Occipital lobe (tissue), 1 donor: ENCODE measurements at regions not wholly inside any gene's neighbourhood (a gene's known extent, or its start where the extent isn't known, plus 50 kb on each side); places are given as distances from the start of the nearest gene placed in this dataset.

Source experiments
- DNase-seq: peaks from one replicate; lab custom pipeline; 2025; lab: John Stamatoyannopoulos, UW

- DNase-seq, result no peak
Observed at GRCh38 chr4:3705236-3705987, 60.8 kb upstream of the ADRA2C start.

DNA sequence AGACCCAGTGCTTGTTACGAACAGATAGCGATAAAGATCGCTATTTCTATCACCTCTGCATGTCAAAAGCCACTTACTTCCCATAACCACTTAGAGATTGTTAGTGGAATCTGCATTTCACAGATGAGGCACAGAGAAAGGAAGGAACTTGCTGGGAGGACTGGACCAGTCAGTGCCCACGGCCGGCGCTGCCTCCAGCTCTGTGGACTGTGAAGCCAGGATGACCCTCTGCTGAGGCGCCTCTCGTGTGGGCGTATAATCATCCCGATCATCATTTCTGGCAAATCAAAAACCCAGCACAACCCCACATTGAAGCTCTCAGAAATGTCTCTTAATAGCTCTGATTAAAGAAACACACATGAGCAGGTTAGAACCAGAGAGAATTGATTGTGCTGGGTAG, 61.5 kb upstream of the ADRA2C start:
- no peak for DNase-seq

DNA sequence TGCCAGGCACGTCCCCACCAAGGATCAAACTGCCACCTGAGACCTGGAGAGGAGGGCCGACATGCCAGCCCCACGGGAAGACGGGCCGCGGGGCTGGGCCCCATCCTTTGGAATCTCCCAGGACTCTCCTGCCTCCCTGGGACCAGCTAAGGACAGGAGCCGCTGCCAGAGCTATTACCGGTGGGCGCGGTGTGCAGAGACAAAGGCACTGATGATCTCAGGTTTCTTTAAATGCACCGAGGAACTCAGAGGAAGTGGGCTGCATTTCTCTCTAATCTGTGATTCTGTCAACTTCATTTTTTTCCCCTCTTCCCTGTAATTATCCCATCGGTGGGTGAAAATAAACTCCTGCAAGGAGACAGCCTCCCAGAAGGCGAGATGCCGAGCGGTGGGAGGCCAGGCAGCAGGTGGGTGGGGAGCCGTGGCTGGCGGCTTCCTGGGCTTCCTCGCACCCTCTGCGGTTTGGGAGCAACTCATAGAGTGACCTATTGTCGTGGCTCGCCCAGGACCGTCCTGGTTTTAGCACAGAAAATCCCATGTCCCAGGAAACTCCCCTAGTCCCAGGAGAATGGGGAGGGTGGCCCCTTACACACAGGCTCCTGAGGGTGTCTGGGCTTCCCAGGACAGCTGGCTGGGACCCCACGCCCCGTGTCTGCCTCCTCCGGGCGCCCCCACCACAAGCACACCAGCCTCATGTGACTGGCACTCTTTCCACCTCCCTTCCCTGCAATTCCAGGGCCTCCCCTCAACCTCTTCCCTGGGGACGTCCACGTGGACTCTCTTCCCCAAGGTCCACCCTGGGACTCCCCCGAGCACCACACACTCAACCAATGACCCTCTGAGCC, 62.3 kb upstream of the ADRA2C start:
- no peak for DNase-seq

DNA sequence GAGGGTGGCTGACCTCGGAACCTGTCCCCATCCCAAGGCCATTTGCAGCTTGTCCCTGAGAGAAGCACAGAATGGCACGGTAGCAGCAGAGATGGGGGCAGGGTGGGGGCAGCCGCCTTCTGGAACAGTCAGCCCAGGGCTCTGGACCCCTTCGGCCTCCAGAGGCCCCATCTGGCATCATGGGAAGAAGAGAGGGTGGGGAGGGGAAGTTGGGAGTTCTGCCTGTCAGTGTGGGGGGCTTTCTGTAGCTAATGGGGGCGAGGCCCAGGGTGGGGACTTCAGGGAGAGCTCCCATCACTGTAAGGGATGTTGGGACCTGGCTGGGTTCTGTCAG, 62.9 kb upstream of the ADRA2C start:
- no peak for DNase-seq

- no peak for DNase-seq
Observed at GRCh38 chr4:3702561-3703221, 63.5 kb upstream of the ADRA2C start.

DNA sequence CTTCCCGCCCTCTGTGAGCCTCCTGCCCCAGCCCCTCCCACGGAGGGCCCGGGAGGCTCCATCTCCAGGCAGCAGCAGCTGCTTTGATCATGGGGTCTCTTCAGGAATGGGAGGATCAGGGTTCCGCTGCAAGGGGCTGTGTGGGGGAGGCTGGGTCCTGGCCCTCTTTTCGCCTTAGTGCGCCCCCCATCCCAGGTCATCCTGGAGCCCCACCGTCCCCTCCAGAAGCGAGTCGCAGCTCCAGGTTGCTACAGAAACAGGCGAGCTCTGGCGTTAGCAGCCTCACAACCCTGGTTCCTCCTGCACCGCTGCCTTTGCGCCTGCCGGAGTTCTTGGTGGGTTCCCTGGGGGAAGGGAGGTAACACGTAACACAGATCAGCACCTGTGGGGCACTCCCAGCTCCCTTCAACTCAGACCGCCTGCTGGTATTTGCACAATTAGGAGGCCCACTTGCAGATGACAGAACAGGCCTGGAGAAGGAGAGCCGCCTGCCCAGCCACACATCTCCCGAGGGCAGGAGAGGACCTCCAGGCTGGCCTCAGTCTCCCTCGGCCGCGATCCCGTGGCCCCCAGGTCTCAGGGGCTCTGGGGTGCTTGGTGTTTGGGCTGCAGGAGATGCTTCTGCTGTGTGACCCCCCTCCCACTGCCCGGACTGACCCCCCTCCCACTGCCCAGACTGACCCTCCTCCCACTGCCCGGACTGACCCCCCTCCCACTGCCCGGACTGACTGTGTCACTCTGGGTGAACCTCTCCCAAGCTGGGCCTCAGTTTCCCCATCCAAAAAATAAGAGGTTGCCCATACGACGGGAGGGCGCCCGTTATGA, 64.2 kb upstream of the ADRA2C start:
- no peak for DNase-seq

- no peak for DNase-seq
Observed at GRCh38 chr4:3701271-3701734, 64.9 kb upstream of the ADRA2C start.

DNA sequence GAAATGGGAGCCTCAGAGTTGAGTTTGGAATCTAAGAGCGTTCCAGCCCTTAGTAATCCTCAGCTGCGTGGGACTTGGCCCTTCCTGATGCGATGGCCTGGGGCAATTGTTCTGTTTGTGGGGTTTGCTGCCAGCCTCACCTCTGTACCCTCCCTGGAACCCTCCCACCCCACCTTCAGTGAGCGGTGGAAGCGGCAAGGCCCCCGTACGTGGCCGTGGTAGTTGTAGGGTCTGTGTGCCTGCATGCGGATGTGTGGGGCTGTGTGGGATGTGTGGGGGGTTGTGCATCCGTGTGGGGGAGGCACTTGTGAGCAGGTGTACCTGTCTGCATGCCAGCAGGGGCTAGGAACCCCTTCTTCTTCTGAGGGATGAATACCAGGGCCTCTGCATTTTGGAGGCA, 65.4 kb upstream of the ADRA2C start:
- DNase-seq, result no peak

DNA sequence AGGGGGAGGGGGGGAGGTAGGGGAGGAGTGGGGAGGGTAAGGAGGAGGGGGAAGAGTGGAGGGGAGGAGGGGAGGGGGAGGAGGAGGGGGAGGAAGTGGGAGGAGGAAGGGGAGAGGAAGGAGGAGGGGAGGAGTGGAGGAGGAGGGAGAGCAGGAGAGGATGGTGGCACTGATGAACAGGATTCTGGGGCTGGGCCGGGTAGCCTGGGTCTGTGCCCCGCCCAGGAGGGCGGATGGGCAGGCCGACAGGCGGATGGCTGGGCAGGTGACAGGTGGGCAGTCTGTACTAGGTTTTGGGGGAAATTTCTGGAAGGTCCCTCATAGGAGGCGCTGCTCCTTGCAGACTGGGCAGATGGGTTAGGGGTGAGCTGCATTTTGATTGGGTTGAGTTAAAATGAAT, 66.0 kb upstream of the ADRA2C start:
- DNase-seq, result no peak

GRCh38 chr4:3699678-3700077, 66.5 kb upstream of the ADRA2C start:
- no peak for DNase-seq

- DNase-seq, result no peak
Observed at GRCh38 chr4:3699261-3699660, 66.9 kb upstream of the ADRA2C start.

DNA sequence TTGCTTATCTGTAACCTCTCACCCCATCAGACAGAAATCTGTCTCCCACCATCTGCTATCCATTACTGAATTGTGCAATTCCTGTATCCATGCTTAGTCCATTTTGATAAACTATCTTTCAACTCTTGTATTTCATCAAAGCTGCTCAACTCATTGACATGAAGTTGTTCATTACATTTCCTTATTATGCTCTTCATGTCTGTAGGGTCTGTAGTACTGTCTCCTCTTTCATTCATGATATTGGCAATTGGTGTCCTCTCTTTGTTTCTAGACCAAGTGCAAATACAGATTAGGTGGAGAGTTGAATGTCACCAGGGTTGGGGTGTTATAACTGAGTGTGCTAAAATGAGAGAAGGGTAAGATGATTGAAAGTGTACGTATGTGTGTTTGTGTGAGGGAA, 69.2 kb upstream of the ADRA2C start:
- DNase-seq, result no peak

GRCh38 chr4:3690551-3691152, 75.5 kb upstream of the ADRA2C start:
- DNase-seq, result no peak

DNA sequence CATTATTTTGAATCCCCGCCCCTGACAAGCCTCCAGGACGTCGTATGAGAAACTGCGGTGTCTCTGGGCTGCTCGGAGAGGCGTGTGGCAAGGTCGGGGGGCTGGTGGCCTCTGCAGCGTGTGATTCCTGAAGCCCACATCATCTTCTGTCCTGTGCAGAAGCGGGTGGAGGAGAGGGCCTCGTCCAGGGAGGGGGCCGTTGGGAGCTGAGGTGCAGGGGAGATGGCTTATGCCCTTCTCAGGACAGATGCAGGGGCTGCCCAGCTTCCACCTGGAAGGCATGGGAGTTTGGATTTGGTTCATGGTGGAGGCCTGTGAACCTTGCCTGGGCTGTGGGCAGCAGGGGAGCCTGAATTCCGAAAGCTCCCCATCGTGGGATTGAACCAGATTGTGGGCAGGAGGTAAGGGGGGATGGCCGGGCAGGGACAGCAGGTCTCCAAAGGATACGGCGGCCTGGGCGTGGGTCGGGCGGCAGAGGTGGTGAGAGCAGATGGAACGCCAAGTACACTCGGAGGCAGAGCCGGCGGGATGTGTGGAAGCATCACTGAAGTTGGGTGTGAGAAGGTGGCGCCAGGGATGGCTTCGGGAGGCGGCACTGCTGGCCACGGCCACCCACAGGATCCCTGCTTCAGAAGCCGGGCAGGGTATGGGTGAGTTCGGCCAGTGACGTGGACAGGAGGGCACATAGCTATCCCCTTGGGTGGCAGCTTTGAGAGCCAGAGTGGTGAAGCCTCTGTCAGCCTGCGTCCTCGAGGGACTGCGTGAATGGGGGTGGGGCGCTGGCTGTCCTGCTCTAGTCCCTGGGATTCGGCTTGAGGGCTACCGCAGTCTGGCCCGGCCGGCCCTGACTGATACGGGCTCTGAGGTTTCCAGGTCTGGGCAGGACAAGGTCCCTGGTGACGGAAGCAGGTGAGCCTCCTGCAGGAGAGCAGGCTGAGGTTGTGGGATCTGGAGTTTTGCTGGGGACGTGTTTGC, 76.3 kb upstream of the ADRA2C start:
- no peak for DNase-seq

- DNase-seq, result no peak
Observed at GRCh38 chr4:3689006-3689405, 77.2 kb upstream of the ADRA2C start.

GRCh38 chr4:3688018-3688998, 77.9 kb upstream of the ADRA2C start:
- no peak for DNase-seq

- no peak for DNase-seq
Observed at GRCh38 chr4:3687538-3687937, 78.6 kb upstream of the ADRA2C start.

DNA sequence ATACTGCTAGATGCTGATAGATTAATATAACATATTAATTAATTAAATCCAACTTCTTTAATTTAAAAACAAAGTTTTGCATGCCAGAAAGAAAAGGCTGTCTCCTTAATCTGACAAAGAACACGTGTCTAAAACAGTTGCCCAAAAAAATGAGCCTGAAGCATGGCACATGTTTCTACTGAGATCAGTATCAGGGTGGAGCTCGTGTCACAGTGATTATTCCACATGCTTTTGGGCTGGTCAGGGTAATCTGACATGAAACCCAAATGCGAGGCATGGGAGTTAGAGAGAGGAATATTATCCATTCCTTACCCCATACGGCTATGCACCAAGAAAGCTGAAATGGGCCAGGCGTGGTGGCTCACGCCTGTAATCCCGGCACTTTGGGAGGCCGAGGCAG, 79.4 kb upstream of the ADRA2C start:
- no peak for DNase-seq
